GM19397 (cell line): ENCODE measurements at regions not wholly inside any gene's neighbourhood (a gene's known extent, or its start where the extent isn't known, plus 50 kb on each side); places are given as distances from the start of the nearest gene placed in this dataset.
"Not testable (repeated sequence)": the region's sequence is repeated elsewhere in the genome, so short reads cannot be mapped to it uniquely, and the experiment has no call there.

Source experiments
- ATAC-seq: cut with Tn5 transposase; IDR thresholded peaks from one replicate; pipeline ENCODE4 v1.9.1; 2021; ENCODE audit warnings: mild to moderate bottlenecking, moderate library complexity; ENCODE audit not compliant: unreplicated experiment

DNA sequence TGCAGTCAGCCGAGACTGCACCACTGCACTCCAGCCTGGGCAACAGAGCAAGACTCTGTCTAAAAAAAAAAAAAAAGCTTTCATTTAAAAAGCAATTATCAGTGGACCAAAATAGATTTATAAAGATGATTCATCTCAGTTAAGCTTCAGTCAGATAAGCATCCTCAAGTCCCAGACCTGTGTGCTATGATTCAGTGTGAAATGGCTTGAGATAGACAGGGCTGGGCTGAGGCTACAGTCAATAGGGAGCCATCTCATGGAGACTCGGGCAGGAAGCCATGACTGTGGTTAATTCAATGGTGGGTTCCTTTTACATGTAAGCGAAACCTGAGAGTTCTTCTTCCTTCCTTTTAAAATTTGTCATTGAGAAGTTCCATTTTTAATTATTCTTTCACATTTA is 276.0 kb downstream of the TFAP2A start:
- no peak for ATAC-seq

DNA sequence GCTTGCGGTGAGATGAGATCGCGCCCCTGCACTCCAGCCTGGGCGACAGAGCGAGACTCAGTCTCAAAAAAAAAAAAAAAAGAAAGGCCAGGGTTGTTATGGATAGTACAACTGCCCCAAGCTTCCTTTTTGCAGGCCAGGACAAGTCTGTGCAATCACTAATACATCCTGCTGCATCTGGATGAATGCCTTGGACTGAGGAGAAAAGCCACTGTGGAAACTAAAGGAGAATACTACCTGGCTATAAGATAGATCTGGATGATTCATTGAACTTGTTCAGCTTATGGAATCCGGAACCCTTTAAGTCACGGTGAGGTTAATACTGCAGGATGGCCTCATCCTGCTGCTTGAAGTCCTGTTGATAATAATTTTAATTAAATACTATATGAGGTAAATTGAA is 278.2 kb downstream of the TFAP2A start:
- no peak for ATAC-seq

- not testable (repeated sequence) for ATAC-seq
These were observed 280.7 kb downstream of the TFAP2A start for GRCh38 chr6:10134185-10134584.

GRCh38 chr6:10128721-10129120 is 286.2 kb downstream of the TFAP2A start:
- ATAC-seq, result no peak

DNA sequence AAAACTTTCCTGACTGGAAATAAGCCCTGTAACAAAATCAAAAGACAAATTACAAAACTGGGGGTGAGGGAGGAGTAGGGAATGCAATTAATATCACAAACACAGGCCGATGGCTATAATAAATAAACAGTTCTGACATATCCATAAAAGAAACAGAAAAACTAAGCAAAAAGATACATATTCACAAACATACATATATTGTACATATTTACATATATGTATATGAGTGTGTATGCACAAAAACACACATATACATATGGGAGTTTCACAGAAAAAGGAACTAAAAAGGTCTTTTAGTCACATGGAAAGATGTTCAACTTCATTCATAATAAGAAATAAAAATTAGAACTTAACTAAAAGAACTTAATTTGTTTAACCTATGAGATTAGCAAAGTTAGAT is 292.7 kb downstream of the TFAP2A start:
- no peak for ATAC-seq

DNA sequence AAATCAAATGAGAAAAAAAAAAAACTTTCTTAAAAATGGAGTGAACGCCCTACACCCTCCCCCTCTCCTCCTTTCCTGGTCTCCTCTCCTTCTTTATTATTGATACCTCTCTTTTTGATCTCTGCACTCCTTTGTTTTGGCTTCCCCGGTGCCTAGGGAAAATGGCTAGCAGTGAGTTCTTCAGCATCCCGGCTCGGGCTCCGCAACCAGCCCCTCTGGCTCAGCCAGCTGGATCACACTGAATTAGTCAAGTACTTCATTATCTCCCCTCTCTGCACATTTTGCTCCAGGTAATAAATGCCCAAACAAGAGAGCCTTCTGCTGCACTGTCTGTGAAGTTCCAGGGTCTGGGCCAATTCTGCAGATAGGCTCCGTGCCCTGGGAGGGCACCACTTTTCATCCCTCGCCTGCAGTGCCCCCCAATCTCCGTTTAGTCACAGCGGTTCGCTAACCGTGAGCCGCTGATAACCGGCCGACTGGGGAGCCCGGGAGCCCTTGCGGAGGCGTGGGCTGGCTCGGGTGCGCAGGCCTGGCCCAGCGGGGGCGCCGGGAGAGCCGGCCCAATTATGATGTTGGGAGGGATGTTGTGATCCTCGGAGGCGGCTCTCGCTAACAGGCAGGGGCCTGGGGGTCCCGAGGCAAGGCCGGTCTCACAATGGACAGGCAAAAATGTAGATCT is 301.9 kb downstream of the TFAP2A start:
- no peak for ATAC-seq

DNA sequence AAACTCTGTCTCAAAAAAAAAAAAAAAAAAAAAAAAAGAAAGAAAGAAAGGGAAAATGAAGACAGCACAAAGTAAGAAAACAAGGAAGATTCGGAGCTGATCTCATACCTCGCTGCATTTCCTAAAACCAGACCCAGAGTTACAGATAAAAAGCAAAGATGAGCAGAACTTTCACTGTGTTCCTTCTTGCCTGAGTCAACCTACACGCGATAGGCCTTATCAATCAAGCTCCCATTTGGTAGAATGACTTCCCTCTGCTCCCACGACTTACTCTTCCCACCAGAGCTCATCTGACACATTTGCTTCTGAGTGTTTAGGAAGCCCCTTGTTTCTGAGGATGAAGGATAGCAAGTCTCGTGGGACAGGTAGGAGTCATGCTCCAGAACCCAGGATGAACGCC is 302.9 kb downstream of the TFAP2A start:
- no peak for ATAC-seq

GRCh38 chr6:10101551-10102252 is 313.2 kb downstream of the TFAP2A start:
- no peak for ATAC-seq

DNA sequence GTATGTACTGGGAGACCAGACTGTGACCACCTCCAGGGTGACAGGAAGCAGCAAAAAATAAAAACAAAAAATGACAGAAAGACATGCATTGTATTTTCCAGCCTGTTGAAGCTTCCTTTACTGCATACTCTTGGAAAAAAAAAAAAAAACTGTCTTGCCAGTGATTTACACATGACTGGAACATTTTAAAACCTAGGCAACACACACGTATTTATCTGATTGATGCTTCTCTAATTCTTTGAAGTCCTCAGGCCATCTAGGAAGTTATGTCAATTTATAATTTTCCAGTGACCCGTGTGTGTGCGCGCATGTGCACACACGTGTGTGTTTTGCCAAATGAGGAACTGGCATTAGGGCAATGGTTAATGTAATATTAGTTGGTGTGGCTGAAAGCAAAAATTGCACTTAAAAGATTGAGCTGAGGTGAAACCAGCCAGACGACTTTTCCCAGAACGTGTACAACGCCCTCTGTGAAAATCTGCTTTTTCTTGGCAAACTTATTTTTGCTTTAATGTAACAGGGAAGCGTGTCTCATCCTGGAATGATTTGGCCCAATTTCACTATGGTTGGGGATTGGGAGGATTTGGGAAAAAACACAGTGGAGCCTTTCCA is 315.2 kb downstream of the TFAP2A start:
- ATAC-seq, result no peak

DNA sequence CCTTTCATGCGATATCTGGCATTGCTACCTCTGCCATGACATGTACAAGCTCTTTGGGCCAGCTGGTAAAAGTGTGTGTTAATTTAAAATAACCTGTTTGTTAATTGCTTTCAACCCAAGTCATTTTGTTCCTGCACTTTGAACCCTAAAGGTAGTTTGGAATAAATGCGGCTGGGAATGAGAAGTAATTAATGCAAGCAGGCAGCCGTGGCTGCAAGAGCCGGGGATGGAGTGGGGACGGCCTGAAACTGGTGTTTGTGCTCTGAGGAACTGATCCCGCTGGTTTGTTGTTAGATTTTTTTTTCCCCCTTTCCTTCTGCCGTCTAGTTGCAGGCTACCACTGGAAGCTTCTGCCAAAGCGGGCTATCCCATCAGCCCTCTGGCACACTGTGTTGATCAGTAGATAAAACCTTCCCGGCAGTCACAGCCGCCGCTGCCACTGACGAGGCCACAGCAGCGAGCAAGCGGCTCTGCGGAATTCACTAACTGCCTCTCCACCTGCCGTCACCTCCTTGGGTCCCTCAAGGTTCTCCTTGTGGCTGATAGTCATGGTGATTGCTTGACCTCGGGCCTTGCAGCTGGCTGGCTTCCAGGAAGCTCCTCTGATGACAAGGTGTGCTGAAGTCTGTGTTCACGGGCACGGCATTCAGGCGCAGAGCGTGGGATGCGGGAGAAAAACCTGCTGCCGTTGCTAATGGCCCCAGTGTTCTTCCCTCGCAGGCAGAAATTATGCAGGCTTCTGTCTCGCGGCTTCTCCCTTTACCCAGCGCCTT is 315.9 kb downstream of the TFAP2A start:
- no peak for ATAC-seq

DNA sequence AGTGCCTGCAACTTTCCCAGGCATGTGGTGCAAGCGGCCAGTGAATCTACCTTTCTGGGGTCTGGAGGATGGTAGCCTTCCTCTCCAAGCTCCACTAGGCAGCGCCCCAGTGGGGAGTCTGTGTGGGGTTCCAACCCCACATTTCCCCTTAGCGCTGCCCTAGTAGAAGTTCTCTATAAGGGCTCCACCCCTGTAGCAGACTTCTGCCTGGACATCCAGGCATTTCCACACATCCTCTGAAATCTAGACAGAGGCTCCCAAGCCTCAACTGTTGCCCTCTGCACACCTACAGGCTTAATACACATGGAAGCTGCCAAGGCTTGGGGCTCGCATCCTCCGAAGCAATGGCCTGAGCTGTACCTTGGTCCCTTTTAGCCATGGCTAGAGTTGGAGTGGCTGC is 321.6 kb downstream of the TFAP2A start:
- no peak for ATAC-seq

DNA sequence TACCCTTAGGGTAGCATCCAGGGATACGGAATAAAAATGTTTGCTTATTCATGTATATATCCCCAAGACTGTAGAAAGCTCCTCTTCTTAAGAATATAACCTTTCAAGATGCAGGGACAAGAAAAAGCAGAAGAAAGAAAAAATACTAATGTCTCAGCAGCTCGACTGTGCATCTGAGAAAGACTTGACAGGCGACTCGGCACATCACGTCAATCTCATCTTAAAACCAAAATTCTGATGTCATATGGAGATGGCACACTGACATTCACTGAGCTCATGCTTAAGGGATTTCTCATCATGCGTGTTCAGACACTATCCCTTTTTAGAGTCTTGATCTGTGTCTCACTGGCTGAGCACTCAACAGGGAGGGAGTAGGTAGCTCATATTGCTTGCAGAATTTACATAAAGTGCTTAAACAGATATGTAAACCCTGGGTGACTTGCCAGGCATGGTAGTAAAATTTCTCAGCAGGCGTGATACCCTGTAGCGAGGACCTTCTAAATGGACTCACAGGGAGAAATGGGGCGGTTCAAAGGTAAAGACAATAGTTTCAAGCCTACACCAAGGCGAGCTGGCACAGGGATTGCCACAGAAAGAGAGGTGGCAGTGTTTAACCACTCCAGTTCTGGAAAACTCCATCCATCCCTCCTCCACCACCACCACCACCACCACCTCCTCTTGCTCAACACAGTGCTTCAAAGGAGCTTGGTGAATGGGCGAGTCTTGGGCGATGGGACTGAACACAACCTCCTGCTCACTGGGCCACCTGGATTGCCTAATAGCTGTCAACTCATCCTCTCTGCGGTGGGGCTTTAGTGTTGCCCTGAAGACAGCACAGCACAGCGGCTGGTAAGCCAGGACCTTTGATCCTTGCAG is 330.5 kb downstream of the TFAP2A start:
- no peak for ATAC-seq

GRCh38 chr6:10082385-10082784 is 332.5 kb downstream of the TFAP2A start:
- no peak for ATAC-seq

DNA sequence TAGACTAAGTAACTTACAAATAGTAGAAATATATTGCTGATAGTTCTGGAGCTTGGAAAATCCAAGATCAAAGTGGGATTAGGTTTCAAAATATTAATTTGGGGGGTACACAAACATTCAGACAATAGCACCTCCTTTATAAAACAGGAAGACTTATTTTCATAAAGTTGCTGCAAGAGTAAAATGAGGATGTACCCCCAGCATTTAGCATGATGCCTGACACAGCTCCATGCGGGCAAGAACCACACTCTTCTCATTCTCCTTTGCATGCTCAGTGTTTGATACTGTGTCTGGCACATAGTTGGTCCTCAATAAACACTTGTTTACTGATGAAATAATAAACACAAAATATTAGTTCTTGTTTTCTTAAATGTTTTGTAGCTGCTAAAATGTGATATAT is 332.9 kb downstream of the TFAP2A start:
- no peak for ATAC-seq

DNA sequence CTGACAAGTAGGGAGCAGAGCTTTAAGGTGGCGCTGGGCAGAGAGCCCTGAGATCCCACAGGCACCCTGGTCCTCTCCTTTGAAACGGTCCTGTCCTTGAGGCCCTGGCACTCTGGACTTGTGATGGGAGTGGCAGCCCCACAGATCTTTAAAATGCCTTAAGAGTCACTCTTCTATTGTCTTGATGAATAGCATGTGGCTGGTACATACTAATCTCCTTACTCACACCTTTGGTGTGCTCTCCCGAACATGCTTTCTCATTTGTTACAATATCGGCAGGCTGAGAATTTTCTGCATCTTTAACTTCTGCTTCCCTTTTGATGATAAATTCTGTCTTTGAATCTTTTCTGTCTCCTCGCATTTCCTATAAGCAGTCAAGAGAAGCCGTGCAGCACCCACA is 333.8 kb downstream of the TFAP2A start:
- no peak for ATAC-seq

DNA sequence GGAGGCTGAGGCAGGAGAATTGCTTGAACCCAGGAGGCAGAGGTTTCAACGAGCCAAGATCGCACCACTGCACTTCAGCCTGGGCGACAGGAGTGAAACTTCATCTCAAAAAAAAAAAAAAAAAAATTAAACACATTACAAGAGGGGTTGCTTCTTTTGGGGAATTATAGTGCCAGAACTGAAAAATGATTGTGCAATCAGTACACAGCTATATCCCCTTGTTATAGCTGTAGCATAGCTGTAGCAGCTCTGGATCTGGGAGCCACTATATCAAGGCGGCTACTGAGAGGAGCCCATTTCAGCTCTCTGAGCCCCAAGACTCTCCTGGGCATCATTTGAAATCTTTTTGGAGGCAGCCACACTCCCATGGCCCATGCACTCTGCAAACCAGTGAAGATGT is 334.3 kb downstream of the TFAP2A start:
- no peak for ATAC-seq

DNA sequence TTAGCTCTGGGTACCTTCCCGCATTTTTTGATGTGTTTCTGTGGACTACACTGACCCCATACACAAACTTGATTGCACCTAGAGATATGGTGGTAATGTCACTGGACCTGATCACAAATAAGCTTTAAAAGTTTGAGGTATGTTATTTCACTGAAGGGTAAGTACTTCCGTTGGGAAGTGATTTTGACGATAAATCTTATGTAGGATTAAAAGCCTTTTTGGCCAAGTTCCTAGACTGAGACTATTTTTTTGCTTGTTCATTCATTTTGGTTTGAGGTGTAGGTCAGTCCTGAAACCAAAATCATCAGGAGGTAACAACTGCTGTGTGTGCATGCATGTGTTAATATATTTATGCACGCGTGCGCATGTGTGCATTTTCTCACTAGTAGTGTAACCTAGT is 336.3 kb downstream of the TFAP2A start:
- ATAC-seq, result no peak

- ATAC-seq, result not testable (repeated sequence)
These were observed 340.1 kb downstream of the TFAP2A start for GRCh38 chr6:10074726-10075125.

- no peak for ATAC-seq
These were observed 341.5 kb downstream of the TFAP2A start for GRCh38 chr6:10073341-10073740.

DNA sequence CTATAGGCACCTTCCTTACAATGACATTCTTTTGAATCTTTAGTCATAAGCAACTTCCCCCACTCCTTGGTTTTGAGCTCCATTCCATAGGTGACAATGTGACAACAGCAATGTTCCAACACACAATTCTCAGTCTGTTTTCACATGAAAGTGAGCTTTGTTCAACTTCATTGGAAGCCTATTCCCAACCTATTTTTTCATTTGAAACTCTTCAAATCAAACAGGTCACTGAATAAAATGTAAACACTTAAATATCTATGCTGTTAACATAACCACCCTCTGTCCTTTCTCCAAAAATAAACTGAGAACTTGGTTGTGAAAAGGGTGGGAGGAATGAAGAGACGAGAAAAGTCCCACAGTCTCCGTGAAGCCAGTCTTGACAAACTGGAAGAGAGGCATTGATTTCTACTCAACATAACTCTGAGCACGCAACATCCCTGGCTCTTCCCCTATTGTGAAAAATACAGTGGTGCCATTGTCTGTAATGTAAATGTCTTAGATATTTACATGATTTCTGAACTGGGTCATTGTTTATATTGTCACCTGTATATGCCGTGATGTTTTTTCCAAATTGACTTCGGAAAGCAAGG is 343.1 kb downstream of the TFAP2A start:
- ATAC-seq, result no peak
